GM11168 (cell line): ENCODE measurements at regions not wholly inside any gene's neighbourhood (a gene's known extent, or its start where the extent isn't known, plus 50 kb on each side); places are given as distances from the start of the nearest gene placed in this dataset.

Source experiments
- in situ Hi-C: fragments of 300-500 bp; cut with MboI; formaldehyde crosslinking; loops from one replicate; pipeline ENCODE4 v1.12.0; 2022; ENCODE audit warnings: low sequenced_read_pairs; ENCODE audit not compliant: unreplicated experiment

DNA sequence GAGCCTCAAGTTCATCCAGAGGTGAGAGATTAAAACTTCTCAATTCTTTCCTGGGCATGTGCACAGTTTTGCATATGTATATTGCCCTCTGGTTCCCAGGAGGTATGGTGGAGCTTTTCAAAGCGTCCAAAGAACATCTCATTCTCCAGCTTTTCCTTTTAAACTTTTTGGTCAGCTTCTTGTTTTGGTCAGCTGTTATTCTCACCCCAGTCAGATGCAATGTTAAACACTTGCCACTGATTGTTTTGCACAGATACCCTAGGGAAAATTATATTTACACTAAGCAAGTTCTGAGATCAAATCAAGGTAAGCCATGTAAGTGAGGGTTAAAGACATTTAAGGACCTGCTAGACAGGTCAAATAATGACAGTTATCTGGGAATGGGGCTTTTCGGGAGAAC lies 261.3 kb downstream of the EDEM1 start:
- in situ Hi-C loops: loop anchor here (25.0 kb wide), 1 partner anchor 288 kb away; no protein-coding TSS in a partner anchor

DNA sequence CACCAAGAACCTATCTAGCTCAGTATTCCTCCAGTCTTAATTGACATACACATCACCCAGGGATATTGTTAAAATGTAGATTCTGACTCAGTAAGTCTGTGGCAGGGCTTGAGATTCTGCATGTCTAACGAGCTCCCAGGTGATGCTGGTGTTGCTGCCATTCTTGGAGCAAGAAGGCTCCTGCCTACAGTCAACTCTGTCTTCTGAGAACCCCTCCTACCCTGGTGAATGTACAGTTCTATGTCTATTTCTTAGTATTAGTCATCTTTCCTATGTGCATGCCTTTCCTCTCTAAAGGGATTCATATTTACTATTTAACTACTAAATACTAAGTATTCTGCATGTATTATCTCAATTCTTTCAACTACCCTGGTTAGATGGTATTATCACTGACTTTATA lies 268.7 kb downstream of the EDEM1 start:
- in situ Hi-C loops: no loop called here

- in situ Hi-C loops: no loop called here
Observed at GRCh38 chr3:5458526-5458925, 271.0 kb downstream of the EDEM1 start.

GRCh38 chr3:5462086-5462485 lies 274.6 kb downstream of the EDEM1 start:
- in situ Hi-C loops: no loop called here

DNA sequence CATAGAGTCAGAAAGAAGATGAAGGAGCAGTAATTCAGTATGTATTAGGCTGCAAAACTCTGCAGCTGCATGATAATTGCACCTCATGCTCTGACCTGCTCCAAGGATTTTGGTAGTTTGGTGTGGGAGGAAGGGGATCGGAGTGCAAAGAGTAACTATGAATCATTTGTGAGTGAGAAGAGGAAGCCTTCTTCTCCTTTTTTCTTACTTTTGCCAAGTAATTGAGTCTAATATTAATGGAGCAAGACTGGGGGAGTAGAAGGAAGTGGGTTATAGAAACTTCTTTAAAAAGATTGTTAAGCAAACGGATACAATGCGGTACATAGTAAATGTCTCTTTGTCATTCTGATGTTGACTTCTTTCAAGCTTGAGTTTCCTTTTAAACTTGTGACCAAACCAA lies 276.5 kb downstream of the EDEM1 start:
- in situ Hi-C loops: no loop called here

DNA sequence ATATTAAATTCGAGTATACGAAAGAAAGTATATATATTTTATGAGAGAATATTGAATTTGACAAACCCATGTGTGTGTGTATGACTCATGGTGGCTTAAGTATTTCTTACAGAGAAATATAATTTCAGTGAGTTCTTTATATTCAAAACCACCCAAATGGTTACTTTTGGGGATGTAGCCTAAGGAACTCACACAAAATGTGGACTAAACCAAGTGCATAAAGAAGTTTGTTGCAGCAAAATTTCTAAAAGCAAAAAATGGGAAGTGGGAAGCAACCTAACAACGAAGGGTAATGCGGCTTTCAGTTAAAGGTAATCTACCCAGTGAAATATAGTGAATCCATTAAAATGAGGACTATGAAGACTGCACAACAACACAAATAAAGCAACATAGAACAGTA lies 277.1 kb downstream of the EDEM1 start:
- in situ Hi-C loops: no loop called here

GRCh38 chr3:5465183-5465582 lies 277.7 kb downstream of the EDEM1 start:
- in situ Hi-C loops: no loop called here

DNA sequence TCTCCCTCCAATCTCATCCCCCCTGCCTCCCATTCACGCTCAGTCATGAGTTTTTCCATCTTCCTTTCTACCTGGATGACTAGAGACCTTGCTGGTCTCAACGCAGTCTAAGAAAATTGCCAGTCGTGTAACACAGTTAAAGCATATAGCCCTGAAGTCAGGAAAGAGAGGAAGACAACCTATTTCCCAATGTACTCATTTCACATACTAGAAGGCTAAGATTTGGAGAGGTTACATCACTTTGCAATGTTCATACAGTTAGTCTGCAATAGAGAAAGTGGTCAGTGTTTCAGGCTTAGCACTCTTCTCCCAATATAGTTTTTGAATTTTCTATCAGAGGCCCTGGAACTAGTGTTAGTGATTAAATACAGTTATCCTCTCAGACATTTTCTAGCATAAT lies 278.6 kb downstream of the EDEM1 start:
- in situ Hi-C loops: no loop called here

DNA sequence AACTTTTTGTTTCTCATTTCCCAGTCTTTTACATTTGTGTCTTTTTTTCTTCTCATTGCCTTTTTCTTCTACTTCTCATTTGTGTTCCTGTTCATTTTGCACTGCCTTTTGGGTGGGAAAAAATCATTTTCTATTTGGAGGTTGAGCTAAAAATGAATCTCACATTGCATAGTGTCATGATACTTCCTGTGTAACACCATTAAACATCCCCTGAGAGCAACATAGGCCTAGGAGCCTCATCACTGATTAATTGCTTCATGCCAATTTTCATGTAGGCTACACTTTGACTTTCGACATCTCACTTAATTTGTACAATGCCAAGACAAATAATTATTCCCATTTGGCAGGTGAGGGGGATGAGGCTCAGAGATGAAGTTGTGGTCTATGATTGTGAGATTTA lies 279.2 kb downstream of the EDEM1 start:
- in situ Hi-C loops: no loop called here

DNA sequence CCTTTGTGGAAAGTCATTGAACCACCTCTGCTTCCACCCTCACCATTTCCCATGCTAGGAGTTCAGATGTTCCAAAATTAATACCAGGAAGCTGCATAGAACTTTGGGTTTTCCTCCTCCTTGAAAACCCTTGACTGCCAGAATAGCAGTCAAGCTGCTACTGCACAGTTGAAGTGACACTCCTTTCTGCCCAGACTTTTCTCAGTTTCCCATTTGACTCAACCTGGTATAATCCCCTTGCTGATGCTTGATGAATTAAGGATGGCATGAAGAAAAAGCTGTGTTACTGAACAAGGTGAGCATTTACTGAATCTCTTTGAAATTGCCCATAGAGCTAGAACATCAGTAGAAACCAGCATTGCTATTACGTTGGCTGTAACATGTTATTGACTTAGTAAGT lies 286.0 kb downstream of the EDEM1 start:
- in situ Hi-C loops: no loop called here

DNA sequence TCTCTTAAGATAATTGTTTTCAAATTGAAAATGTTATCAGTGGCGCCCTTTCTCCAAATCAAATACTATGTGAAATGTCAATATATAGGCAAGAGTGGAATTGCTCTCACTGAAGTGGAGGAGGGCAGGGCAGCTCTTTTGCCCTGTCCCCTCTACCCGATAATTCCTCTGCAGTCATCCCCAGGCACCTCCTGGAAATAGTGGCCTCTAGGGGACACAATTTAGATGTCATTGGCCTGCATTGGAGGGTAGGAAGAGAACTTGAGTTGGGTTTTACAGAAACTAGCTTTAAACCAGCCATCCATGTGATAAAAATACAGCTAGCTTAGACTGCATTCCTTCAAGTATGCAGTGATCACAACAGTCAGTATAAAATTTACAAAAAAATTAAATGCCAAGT lies 288.9 kb downstream of the EDEM1 start:
- in situ Hi-C loops: no loop called here

DNA sequence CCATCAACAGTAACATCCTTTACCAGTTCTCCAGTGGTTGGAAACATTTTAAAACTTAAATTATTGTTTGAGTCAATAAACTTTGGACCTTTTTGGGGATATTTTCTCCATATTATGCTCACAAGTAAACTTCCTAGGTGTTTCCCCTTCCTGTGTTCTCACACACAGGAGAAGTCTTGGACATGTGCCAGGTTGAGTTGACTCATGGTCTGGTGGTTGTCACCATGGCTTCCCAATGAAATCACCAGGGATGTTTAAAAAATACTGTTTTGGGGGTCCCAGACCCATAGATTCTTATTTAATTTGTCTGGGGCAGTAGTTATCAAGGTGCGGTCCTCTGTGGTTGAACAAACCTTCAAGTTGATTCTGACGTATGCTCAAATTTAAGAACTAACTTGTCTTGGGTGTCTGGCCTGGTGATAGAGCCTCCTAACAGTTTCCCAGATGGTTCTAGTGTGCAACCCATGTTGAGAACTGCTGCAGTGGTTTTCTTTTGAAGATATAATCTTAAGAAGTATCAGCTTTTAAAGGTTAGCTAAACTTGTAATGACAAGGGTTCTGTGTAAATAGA lies 291.8 kb downstream of the EDEM1 start:
- in situ Hi-C loops: no loop called here

DNA sequence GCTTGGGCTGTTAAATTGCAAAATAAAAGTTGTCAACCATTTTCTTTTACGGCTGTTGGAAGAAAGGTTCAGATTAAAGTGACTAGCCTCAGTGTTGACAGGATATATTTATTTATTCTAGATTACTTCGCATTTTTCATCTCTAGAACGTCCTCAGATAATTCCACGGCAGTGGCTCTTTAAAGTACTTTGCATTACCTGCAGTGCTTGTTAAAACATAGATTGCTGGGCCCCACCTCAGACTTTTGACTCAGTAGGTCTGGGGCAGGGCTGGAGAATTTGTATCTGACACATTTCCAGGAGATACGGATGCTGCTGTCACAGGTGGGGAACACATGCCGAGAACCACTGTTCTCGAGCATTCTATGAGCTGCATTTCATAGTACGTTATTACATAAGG lies 292.7 kb downstream of the EDEM1 start:
- in situ Hi-C loops: no loop called here

- in situ Hi-C loops: no loop called here
Observed at GRCh38 chr3:5485427-5485826, 297.9 kb downstream of the EDEM1 start.

- in situ Hi-C loops: no loop called here
Observed at GRCh38 chr3:5488771-5489170, 301.3 kb downstream of the EDEM1 start.

DNA sequence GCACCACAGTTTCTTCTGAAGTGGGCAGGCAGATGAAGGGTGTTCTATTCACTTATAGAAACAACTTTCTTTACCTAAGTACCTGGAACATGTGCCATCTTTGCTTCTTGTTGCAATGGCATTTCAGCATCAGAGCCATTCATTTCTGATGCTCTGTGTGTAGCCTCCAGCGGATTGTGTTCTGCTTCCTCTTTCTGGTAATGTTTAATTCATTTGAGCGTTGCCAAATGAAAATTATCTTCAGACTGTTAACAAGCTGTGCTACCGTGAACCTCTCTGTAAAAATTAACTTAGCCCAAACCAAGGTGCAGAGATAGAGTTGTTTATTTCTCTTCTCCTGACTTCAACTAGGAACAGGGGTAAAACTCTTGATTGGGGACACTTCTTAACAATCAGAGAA lies 302.0 kb downstream of the EDEM1 start:
- in situ Hi-C loops: no loop called here

DNA sequence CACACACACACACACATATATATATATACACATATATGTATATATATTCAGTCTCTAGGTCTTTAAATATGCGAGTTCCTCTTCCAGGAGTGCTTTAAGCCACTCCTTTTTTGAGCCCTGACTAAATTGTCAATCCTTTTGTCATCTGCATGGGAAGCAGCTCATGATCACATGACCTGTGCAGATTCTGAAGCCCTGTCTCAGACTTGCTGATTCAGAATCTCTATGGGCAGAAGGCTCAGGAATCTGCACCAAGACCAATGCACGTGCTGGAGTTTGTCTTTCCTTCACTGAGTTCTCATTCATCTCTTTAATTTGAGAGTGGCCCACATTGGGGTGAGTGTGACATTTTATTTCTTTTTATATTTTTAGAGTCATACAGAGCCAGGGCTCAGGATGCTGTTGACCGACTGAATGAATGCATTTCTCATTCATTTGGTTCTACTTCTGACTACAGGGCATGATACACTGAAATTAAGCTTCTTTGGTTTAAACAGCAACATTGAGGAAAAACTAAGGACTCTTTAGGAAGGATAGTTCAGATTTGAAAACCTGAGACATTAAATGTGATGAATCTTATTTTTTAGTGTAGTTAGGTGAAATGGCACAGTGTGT lies 307.5 kb downstream of the EDEM1 start:
- in situ Hi-C loops: no loop called here

GRCh38 chr3:5497497-5497896 lies 310.0 kb downstream of the EDEM1 start:
- in situ Hi-C loops: no loop called here

DNA sequence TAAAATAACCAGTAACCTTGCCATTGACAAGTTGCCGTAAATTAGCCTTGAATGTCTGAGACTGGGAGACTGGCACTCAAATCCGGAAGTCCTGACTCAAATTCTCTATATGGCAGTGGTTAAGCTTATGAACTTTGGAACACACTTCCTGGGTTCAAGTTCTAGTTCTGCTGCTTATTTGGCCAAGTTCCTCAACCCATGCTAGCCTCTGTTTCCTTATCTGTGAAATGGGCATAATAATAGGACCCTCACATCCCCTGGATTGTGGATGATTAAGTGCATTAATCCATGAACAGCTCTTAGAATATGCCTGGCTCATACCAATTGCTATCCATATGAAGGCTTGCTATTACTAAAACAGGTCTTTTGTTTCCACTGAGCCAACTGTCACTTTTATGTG lies 311.5 kb downstream of the EDEM1 start:
- in situ Hi-C loops: no loop called here

DNA sequence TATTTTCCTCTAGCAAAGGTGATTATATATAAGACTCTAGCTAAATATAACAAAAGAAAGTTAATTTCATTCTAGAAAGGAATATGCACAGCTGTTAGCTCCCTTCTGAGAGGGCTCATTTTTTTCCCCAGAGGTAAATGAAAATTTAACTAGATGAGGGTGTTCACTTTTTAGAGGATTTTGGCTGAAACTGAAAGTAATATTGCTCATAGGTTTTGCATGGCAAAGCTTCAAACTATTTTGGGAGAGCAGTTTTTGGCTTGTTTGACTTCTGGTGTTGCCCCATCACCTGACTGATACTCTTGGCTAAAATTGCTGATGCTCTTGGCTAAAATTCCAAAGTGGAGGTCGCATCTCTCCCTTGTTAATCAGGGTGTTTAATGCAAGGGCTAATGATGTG lies 311.9 kb downstream of the EDEM1 start:
- in situ Hi-C loops: no loop called here

GRCh38 chr3:5503136-5503535 lies 315.6 kb downstream of the EDEM1 start:
- in situ Hi-C loops: no loop called here

- in situ Hi-C loops: no loop called here
Observed at GRCh38 chr3:5504135-5504534, 316.6 kb downstream of the EDEM1 start.

- in situ Hi-C loops: no loop called here
Observed at GRCh38 chr3:5505163-5505562, 317.7 kb downstream of the EDEM1 start.
